H1 (cell line): ENCODE measurements at regions not wholly inside any gene's neighbourhood (a gene's known extent, or its start where the extent isn't known, plus 50 kb on each side); places are given as distances from the start of the nearest gene placed in this dataset.

Experiments
- BCL11A ChIP-seq, 2 experiments: IDR thresholded peaks; one replicate each; pipeline ENCODE4 v1.6.1; 2011; ENCODE audit warnings: low read depth in 2 of 2, low read length in 2 of 2, mild to moderate bottlenecking in 2 of 2
- POLR2A ChIP-seq, 2 experiments: IDR thresholded peaks; 1 replicate in 1 of 2; 2 replicates in 1 of 2; pipeline ENCODE4 v1.6.1; 2011; ENCODE audit warnings: low read depth in 2 of 2, low read length in 2 of 2, mild to moderate bottlenecking in 2 of 2; ENCODE audit errors: control extremely low read depth in 1 of 2
- SIX5 ChIP-seq: IDR thresholded peaks from 2 replicates; pipeline ENCODE4 v1.6.1; 2011; ENCODE audit warnings: mild to moderate bottlenecking, low read depth, low read length
- SP4 ChIP-seq: IDR thresholded peaks from 2 replicates; pipeline ENCODE4 v1.6.1; 2012; ENCODE audit warnings: low read length, inconsistent platforms
- TBP ChIP-seq: IDR thresholded peaks from 2 replicates; pipeline ENCODE4 v1.6.1; 2011; ENCODE audit warnings: low read depth, low read length, improper control_type of control experiment
- TF ChIP-seq, protein P1 (sequence below): fragments of 300-600 bp; sonication (generic); IDR thresholded peaks from 2 replicates; pipeline ENCODE4 v1.7.1; 2012; ENCODE audit warnings: low read length, moderate library complexity, mild to moderate bottlenecking, inconsistent platforms; ENCODE audit not compliant: insufficient replicate concordance

- TF ChIP-seq, protein P1, sequence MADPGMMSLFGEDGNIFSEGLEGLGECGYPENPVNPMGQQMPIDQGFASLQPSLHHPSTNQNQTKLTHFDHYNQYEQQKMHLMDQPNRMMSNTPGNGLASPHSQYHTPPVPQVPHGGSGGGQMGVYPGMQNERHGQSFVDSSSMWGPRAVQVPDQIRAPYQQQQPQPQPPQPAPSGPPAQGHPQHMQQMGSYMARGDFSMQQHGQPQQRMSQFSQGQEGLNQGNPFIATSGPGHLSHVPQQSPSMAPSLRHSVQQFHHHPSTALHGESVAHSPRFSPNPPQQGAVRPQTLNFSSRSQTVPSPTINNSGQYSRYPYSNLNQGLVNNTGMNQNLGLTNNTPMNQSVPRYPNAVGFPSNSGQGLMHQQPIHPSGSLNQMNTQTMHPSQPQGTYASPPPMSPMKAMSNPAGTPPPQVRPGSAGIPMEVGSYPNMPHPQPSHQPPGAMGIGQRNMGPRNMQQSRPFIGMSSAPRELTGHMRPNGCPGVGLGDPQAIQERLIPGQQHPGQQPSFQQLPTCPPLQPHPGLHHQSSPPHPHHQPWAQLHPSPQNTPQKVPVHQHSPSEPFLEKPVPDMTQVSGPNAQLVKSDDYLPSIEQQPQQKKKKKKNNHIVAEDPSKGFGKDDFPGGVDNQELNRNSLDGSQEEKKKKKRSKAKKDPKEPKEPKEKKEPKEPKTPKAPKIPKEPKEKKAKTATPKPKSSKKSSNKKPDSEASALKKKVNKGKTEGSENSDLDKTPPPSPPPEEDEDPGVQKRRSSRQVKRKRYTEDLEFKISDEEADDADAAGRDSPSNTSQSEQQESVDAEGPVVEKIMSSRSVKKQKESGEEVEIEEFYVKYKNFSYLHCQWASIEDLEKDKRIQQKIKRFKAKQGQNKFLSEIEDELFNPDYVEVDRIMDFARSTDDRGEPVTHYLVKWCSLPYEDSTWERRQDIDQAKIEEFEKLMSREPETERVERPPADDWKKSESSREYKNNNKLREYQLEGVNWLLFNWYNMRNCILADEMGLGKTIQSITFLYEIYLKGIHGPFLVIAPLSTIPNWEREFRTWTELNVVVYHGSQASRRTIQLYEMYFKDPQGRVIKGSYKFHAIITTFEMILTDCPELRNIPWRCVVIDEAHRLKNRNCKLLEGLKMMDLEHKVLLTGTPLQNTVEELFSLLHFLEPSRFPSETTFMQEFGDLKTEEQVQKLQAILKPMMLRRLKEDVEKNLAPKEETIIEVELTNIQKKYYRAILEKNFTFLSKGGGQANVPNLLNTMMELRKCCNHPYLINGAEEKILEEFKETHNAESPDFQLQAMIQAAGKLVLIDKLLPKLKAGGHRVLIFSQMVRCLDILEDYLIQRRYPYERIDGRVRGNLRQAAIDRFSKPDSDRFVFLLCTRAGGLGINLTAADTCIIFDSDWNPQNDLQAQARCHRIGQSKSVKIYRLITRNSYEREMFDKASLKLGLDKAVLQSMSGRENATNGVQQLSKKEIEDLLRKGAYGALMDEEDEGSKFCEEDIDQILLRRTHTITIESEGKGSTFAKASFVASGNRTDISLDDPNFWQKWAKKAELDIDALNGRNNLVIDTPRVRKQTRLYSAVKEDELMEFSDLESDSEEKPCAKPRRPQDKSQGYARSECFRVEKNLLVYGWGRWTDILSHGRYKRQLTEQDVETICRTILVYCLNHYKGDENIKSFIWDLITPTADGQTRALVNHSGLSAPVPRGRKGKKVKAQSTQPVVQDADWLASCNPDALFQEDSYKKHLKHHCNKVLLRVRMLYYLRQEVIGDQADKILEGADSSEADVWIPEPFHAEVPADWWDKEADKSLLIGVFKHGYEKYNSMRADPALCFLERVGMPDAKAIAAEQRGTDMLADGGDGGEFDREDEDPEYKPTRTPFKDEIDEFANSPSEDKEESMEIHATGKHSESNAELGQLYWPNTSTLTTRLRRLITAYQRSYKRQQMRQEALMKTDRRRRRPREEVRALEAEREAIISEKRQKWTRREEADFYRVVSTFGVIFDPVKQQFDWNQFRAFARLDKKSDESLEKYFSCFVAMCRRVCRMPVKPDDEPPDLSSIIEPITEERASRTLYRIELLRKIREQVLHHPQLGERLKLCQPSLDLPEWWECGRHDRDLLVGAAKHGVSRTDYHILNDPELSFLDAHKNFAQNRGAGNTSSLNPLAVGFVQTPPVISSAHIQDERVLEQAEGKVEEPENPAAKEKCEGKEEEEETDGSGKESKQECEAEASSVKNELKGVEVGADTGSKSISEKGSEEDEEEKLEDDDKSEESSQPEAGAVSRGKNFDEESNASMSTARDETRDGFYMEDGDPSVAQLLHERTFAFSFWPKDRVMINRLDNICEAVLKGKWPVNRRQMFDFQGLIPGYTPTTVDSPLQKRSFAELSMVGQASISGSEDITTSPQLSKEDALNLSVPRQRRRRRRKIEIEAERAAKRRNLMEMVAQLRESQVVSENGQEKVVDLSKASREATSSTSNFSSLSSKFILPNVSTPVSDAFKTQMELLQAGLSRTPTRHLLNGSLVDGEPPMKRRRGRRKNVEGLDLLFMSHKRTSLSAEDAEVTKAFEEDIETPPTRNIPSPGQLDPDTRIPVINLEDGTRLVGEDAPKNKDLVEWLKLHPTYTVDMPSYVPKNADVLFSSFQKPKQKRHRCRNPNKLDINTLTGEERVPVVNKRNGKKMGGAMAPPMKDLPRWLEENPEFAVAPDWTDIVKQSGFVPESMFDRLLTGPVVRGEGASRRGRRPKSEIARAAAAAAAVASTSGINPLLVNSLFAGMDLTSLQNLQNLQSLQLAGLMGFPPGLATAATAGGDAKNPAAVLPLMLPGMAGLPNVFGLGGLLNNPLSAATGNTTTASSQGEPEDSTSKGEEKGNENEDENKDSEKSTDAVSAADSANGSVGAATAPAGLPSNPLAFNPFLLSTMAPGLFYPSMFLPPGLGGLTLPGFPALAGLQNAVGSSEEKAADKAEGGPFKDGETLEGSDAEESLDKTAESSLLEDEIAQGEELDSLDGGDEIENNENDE, result peak; percentile 40
- TF ChIP-seq POLR2A (IDR thresholded peaks at IDR 0.05; ENCODE audit: control extremely low read depth in 1 of 2, low read depth in 2 of 2, low read length in 2 of 2) (peak; percentile 31 to 58; a peak in 2 of 3 replicates), SIX5 (0 out of 2 replicates have a peak, but pooled peaks have one; percentile 8), TBP (peak; percentile 42; the same call in 1 of the 2 replicates), BCL11A (IDR thresholded peaks at IDR 0.05; ENCODE audit: low read depth in 2 of 2, low read length in 2 of 2) (no peak), SP4 (no peak)
These were observed 252.3 kb downstream of the IZUMO3 start (continued) for GRCh38 chr9:24293386-24293785.
